ENCODE measurements at regions not wholly inside any gene's neighbourhood (a gene's known extent, or its start where the extent isn't known, plus 50 kb on each side); places are given as distances from the start of the nearest gene placed in this dataset.

GRCh38 chr16:65309354-65309753 lies 187.5 kb upstream of the CDH11 start:
- H3K4me3 ChIP-seq (ENCODE audit: low read depth, low read length): no peak overlapping the region
- no peak for TF ChIP-seq CTCF (IDR thresholded peaks at IDR 0.05; ENCODE audit: insufficient read depth, low read depth, low read length, missing control alignments)
- no peak for DNase-seq (ENCODE audit: low read depth)

- no peak for TF ChIP-seq CTCF (IDR thresholded peaks at IDR 0.05; ENCODE audit: insufficient read depth, low read depth, low read length, missing control alignments)
- no peak overlapping the region for H3K4me3 ChIP-seq (ENCODE audit: low read depth, low read length)
- DNase-seq (ENCODE audit: low read depth): no peak
Observed at GRCh38 chr16:65308506-65308905, 186.6 kb upstream of the CDH11 start.

GRCh38 chr16:65307286-65307685 lies 185.4 kb upstream of the CDH11 start:
- H3K4me3 ChIP-seq (ENCODE audit: low read depth, low read length): no peak overlapping the region
- no peak for TF ChIP-seq CTCF (IDR thresholded peaks at IDR 0.05; ENCODE audit: insufficient read depth, low read depth, low read length, missing control alignments)
- DNase-seq (ENCODE audit: low read depth): no peak

- no peak for DNase-seq (ENCODE audit: low read depth)
Observed at GRCh38 chr16:65306722-65307121, 184.9 kb upstream of the CDH11 start.

GRCh38 chr16:65306300-65306699 lies 184.4 kb upstream of the CDH11 start:
- no peak for TF ChIP-seq CTCF (IDR thresholded peaks at IDR 0.05; ENCODE audit: insufficient read depth, low read depth, low read length, missing control alignments)
- DNase-seq (ENCODE audit: low read depth): no peak
- no peak overlapping the region for H3K4me3 ChIP-seq (ENCODE audit: low read depth, low read length)

More at GRCh38 chr16:65306722-65307121, 184.9 kb upstream of the CDH11 start:
- TF ChIP-seq CTCF (IDR thresholded peaks at IDR 0.05; ENCODE audit: insufficient read depth, low read depth, low read length, missing control alignments): no peak
- no peak overlapping the region for H3K4me3 ChIP-seq (ENCODE audit: low read depth, low read length)

- TF ChIP-seq CTCF (IDR thresholded peaks at IDR 0.05; ENCODE audit: insufficient read depth, low read depth, low read length, missing control alignments): no peak
- DNase-seq (ENCODE audit: low read depth): no peak
- no peak overlapping the region for H3K4me3 ChIP-seq (ENCODE audit: low read depth, low read length)
Observed at GRCh38 chr16:65305266-65305959, 183.6 kb upstream of the CDH11 start.

GRCh38 chr16:65301029-65301428 lies 179.2 kb upstream of the CDH11 start:
- no peak for DNase-seq (ENCODE audit: low read depth)
- TF ChIP-seq CTCF (IDR thresholded peaks at IDR 0.05; ENCODE audit: insufficient read depth, low read depth, low read length, missing control alignments): no peak
- no peak overlapping the region for H3K4me3 ChIP-seq (ENCODE audit: low read depth, low read length)
